Smooth muscle cell (in vitro differentiated cells): ENCODE measurements at regions not wholly inside any gene's neighbourhood (a gene's known extent, or its start where the extent isn't known, plus 50 kb on each side); places are given as distances from the start of the nearest gene placed in this dataset.
"Not testable (repeated sequence)": the region's sequence is repeated elsewhere in the genome, so short reads cannot be mapped to it uniquely, and the experiment has no call there.

Experiments
- DNase-seq: peaks from one replicate; lab custom pipeline; 2025; ENCODE audit not compliant: unreplicated experiment; lab: John Stamatoyannopoulos, UW
- H2AFZ ChIP-seq: fragments of 200-600 bp; sonication (generic); 2 replicates; pipeline ENCODE4 v1.6.0; 2016; ENCODE audit warnings: antibody characterized with exemption, low read depth, mild to moderate bottlenecking
- H3F3A ChIP-seq: fragments of 200-600 bp; sonication (generic); 2 replicates; pipeline ENCODE4 v1.6.0; 2017; ENCODE audit warnings: antibody characterized with exemption, low read depth
- H3K27ac ChIP-seq: fragments of 200-600 bp; sonication (generic); 2 replicates; pipeline ENCODE4 v1.5.1; 2016; ENCODE audit warnings: low read depth, mild to moderate bottlenecking
- H3K27me3 ChIP-seq: fragments of 200-600 bp; sonication (generic); 2 replicates; pipeline ENCODE4 v1.6.1; 2016; ENCODE audit warnings: low read depth, mild to moderate bottlenecking
- H3K36me3 ChIP-seq: fragments of 200-600 bp; sonication (generic); 2 replicates; pipeline ENCODE4 v1.5.1; 2016; ENCODE audit warnings: low read depth
- H3K4me1 ChIP-seq: fragments of 200-600 bp; sonication (generic); 2 replicates; pipeline ENCODE4 v1.5.1; 2016; ENCODE audit warnings: low read depth
- H3K4me2 ChIP-seq: fragments of 200-600 bp; sonication (generic); 2 replicates; pipeline ENCODE4 v1.6.0; 2016; ENCODE audit warnings: mild to moderate bottlenecking
- H3K4me3 ChIP-seq: fragments of 200-600 bp; sonication (generic); 2 replicates; pipeline ENCODE4 v1.5.1; 2016; ENCODE audit warnings: mild to moderate bottlenecking
- H3K79me2 ChIP-seq: fragments of 200-600 bp; sonication (generic); 2 replicates; pipeline ENCODE4 v1.6.0; 2016; ENCODE audit warnings: low read depth, mild to moderate bottlenecking
- H3K9ac ChIP-seq: fragments of 200-600 bp; sonication (generic); 2 replicates; pipeline ENCODE4 v1.6.0; 2016; ENCODE audit warnings: low read depth
- H3K9me3 ChIP-seq: fragments of 200-600 bp; sonication (generic); replicated peaks from 2 replicates; pipeline ENCODE4 v1.5.1; 2016; ENCODE audit warnings: low read depth
- H4K20me1 ChIP-seq: fragments of 200-600 bp; sonication (generic); 2 replicates; pipeline ENCODE4 v1.6.0; 2016; ENCODE audit warnings: low read depth
- WGBS: methylation state at CpG from one replicate; pipeline ENCODE4 v1.1.7; 2016; ENCODE audit warnings: low lambda C conversion rate; 5-methylcytosine and 5-hydroxymethylcytosine counted together
- TF ChIP-seq, protein P1 (sequence below): fragments of 200-600 bp; sonication (generic); IDR thresholded peaks from 2 replicates; pipeline ENCODE4 v1.5.1; 2017; ENCODE audit warnings: borderline replicate concordance, mild to moderate bottlenecking, antibody characterized with exemption; ENCODE audit not compliant: insufficient read depth, poor library complexity, severe bottlenecking

GRCh38 chr1:199612976-199613774 is 414.3 kb upstream of the NR5A2 start:
- no peak overlapping the region for H3K4me3 ChIP-seq
- no peak overlapping the region for H3K9ac ChIP-seq
- 75% methylated on average over 6 of the region's 6 CpGs for WGBS
- no peaks in the 10 kb centered on the region for H3K9me3 ChIP-seq
- no peak for DNase-seq
- no peaks in the 10 kb centered on the region for H3K4me1 ChIP-seq
- H3K36me3 ChIP-seq: no peaks in the 10 kb centered on the region
- H3K79me2 ChIP-seq: no peaks in the 10 kb centered on the region
- H3F3A ChIP-seq: no peaks in the 10 kb centered on the region
- H4K20me1 ChIP-seq: no peaks in the 10 kb centered on the region
- no peak overlapping the region for H3K27ac ChIP-seq
- no peaks in the 10 kb centered on the region for H3K27me3 ChIP-seq
- no peak overlapping the region for H3K4me2 ChIP-seq
- TF ChIP-seq, protein P1, sequence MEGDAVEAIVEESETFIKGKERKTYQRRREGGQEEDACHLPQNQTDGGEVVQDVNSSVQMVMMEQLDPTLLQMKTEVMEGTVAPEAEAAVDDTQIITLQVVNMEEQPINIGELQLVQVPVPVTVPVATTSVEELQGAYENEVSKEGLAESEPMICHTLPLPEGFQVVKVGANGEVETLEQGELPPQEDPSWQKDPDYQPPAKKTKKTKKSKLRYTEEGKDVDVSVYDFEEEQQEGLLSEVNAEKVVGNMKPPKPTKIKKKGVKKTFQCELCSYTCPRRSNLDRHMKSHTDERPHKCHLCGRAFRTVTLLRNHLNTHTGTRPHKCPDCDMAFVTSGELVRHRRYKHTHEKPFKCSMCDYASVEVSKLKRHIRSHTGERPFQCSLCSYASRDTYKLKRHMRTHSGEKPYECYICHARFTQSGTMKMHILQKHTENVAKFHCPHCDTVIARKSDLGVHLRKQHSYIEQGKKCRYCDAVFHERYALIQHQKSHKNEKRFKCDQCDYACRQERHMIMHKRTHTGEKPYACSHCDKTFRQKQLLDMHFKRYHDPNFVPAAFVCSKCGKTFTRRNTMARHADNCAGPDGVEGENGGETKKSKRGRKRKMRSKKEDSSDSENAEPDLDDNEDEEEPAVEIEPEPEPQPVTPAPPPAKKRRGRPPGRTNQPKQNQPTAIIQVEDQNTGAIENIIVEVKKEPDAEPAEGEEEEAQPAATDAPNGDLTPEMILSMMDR: no peak
- H2AFZ ChIP-seq: no peak overlapping the region

DNA sequence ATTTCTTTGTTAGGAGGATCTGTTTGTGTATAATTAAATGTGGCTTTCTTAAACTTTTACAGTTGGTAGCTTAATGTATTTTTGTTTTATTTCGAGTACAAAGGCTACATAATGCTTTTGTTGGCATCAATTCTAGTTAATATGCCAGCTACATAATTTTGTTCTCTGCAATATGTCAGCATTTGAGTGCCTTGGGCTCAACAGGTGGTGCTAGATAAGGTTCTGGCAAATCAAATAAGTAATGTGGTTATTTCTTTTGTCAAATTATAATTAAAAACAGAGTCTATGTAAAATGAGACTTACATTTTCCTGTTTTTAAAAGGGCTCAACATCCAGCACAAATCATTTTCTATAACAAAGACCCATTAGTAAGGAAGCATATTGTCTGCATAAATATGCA is 410.6 kb upstream of the NR5A2 start:
- H3K79me2 ChIP-seq: no peaks in the 10 kb centered on the region
- H3K9me3 ChIP-seq: no peaks in the 10 kb centered on the region
- no peaks in the 10 kb centered on the region for H4K20me1 ChIP-seq
- no peak overlapping the region for H3K4me2 ChIP-seq
- no peak overlapping the region for H3K9ac ChIP-seq
- TF ChIP-seq, protein P1: no peak
- no peak overlapping the region for H2AFZ ChIP-seq
- DNase-seq: no peak
- H3K4me3 ChIP-seq: no peak overlapping the region
- 66% methylated on average over 1 of the region's 1 CpG for WGBS
- H3K4me1 ChIP-seq: peaks cover 3% of the 10 kb centered on the region
- H3K36me3 ChIP-seq: no peaks in the 10 kb centered on the region
- H3F3A ChIP-seq: no peaks in the 10 kb centered on the region
- H3K27me3 ChIP-seq: no peaks in the 10 kb centered on the region
- no peak overlapping the region for H3K27ac ChIP-seq

DNA sequence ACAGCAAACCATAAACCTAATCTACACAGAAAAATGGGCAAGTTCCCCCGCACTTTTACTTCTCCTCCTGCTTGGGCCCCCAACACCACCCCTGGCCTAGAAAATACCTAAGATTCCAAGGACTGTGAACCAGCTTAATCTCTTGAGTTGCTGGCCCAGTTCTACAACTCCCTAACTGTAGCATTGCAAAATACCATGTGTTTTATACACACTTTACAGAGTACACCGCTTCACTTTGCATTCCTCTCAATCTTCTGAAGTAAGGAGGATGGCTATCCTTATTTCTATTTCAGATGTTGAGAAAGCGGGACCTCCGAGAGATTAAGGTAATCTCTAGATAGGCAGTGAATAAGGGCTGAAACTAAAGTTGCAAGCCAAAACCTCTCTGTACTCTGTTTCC is 408.3 kb upstream of the NR5A2 start:
- Histone ChIP-seq H3K27me3 (no peaks in the 10 kb centered on the region), H3F3A (no peaks in the 10 kb centered on the region), H3K79me2 (no peaks in the 10 kb centered on the region), H4K20me1 (no peaks in the 10 kb centered on the region), H3K9ac (no peak overlapping the region), H3K27ac (no peak overlapping the region), H2AFZ (no peak overlapping the region), H3K4me2 (no peak overlapping the region), H3K9me3 (no peaks in the 10 kb centered on the region), H3K36me3 (no peaks in the 10 kb centered on the region), H3K4me3 (no peak overlapping the region), H3K4me1 (peaks cover 3% of the 10 kb centered on the region)
- 60% methylated on average over 4 of the region's 4 CpGs for WGBS
- DNase-seq: no peak
- TF ChIP-seq, protein P1: no peak

DNA sequence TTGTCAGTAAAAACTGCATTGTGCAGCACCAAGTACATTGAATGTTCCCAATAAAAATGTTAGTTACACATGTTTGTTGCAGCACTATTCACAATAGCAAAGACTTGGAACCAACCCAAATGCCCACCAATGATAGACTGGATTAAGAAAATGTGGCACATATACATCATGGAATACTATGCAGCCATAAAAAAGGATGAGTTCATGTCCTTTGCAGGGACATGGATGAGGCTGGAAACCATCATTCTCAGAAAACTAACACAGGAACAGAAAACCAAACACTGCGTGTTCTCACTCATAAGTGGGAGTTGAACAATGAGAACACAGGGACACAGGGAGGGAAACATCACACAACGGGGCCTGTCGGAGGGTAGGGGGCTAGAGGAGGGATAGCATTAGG is 401.3 kb upstream of the NR5A2 start:
- H3K4me3 ChIP-seq, H3K9me3 ChIP-seq, H3K4me1 ChIP-seq, H3K4me2 ChIP-seq, H3K36me3 ChIP-seq, H3K27me3 ChIP-seq, H3F3A ChIP-seq, H3K9ac ChIP-seq, H4K20me1 ChIP-seq, H3K27ac ChIP-seq, H3K79me2 ChIP-seq, H2AFZ ChIP-seq, DNase-seq: not testable (repeated sequence)
- WGBS: 98% methylated on average over 3 of the region's 3 CpGs
